AG10803 (cell line): ENCODE measurements at regions not wholly inside any gene's neighbourhood (a gene's known extent, or its start where the extent isn't known, plus 50 kb on each side); places are given as distances from the start of the nearest gene placed in this dataset.

Experiments used
- DNase-seq: peaks from one replicate; pipeline ENCODE4 v3.0.0; 2010; ENCODE audit warnings: low read depth
- H3K4me3 ChIP-seq: 2 replicates; pipeline ENCODE4 v1.5.1; 2011; ENCODE audit warnings: mild to moderate bottlenecking, low read length, control low read depth
- CTCF ChIP-seq: conservative IDR thresholded peaks from 2 replicates; pipeline ENCODE4 v1.5.1; 2011; ENCODE audit warnings: mild to moderate bottlenecking, low read length, control low read depth, inconsistent platforms

DNA sequence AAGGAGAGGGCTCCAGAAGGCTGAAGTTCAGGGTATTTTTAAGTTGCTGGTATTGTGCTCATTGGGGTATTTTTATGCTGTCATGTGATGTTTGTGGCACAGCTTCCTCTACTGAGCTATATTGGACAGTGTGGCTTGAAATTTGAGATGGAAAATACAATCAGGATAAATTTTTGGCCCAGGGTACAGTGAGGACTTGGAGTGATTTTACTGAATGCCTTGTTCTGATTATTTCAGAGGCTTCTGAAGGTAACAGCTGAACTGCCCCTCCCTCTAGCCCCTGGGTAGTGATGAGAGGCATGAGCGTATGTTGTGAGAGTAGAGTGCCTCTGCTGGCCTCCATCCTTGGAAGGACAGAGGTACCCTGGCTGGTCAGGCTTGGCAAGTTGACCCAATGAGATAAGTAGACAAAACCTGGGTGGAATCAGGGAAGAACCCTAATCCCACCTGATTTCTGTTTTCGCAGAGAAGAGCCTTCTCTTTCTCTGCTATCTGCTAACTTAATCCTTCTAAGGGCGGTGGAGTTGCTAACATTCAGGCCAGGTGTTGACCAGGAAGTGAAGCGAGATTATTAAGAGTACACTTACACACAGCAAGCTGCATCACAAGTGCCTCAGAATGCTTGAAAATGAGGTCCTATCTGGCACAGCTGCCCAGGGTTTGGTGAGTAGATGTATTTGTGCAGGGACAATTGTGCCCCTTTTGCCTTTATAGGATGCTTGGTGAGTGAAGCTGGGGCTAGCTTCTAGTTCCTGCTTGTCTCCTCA, 98.1 kb upstream of the CLSTN2 start:
- H3K4me3 ChIP-seq = no peak overlapping the region
- TF ChIP-seq CTCF = no peak
- DNase-seq = no peak

GRCh38 chr3:139835830-139836683, 98.9 kb upstream of the CLSTN2 start:
- DNase-seq = no peak
- no peak overlapping the region for H3K4me3 ChIP-seq
- TF ChIP-seq CTCF = no peak

DNA sequence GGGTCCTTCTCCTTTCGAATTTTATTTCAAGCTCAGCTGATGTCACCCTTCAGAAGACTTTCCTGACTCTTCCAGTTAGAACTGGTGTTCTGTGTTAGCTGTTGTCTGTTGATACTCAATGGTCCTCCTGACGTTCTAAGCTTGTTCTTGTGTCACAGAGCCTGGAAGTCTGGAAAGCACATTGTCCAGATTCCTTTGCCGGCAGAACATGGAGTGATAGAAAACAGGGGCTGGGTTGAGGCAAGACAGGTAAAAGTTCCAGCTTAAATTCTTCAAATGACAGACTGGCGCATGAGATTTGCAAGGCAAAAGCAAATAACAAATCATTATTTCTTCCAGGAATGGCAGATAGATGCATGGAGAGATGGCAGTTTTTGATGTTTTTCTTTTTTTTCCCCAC, 102.0 kb upstream of the CLSTN2 start:
- no peak for TF ChIP-seq CTCF
- H3K4me3 ChIP-seq = no peak overlapping the region
- no peak for DNase-seq

DNA sequence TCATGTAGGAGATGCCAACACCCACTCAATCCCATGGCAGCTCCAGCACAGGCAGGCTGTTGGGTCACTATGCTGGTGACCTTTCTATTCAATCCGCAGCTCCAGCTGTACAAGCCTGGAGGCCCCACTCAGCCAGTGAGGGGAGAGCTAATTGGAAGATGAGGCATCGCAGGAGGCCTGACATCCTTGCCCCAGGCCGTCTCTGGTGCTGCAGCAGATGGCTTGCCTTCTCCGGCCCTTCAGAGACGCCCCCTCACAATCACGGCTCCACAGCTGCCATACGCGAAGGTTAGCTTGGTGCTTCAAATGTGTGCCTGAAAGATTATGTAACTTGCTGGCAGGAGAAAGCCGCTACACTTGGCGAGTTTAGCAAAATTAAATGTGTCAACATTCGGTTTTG, 104.2 kb upstream of the CLSTN2 start:
- no peak for DNase-seq
- no peak overlapping the region for H3K4me3 ChIP-seq
- no peak for TF ChIP-seq CTCF

DNA sequence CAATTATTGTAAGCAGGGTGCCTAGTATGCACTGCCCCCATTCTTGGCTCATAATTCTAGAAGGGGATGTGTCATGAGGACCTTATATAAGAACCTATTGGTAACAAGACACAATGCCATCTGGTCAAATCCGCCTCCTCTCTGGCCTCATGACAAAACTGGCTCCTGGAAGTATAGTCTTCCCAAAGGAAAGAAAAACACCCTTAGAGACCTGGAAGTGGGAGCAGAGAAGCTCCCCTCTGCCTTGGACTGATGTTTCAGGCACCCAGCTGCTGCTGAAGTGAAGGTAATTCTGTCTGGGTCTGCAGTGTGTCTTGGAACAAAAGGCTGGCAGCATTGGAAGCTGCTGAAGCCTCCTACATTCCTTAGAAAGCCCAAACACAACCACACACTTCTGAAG, 107.2 kb upstream of the CLSTN2 start:
- DNase-seq = no peak
- TF ChIP-seq CTCF = no peak
- no peak overlapping the region for H3K4me3 ChIP-seq

- DNase-seq = no peak
- no peak overlapping the region for H3K4me3 ChIP-seq
- no peak for TF ChIP-seq CTCF
Observed at GRCh38 chr3:139824864-139825263, 110.1 kb upstream of the CLSTN2 start.

- H3K4me3 ChIP-seq = no peak overlapping the region
- DNase-seq = no peak
- TF ChIP-seq CTCF = no peak
Observed at GRCh38 chr3:139814646-139815045, 120.3 kb upstream of the CLSTN2 start.
